Nephron (organoid): ENCODE measurements at regions not wholly inside any gene's neighbourhood (a gene's known extent, or its start where the extent isn't known, plus 50 kb on each side); places are given as distances from the start of the nearest gene placed in this dataset.

Experiments
- H3K27ac Mint-ChIP-seq, 3 experiments: 2 replicates each; pipeline ENCODE4 v1.8.0; 2020; ENCODE audit warnings: mixed read lengths in 3 of 3, mild to moderate bottlenecking in 2 of 3, moderate library complexity in 1 of 3
- H3K27me3 Mint-ChIP-seq: 2 replicates; pipeline ENCODE4 v1.8.0; 2021; ENCODE audit warnings: low read depth, mild to moderate bottlenecking, moderate library complexity, mixed read lengths
- H3K36me3 Mint-ChIP-seq: 2 replicates; pipeline ENCODE4 v1.8.0; 2020; ENCODE audit warnings: low read depth, mixed read lengths
- H3K4me1 Mint-ChIP-seq: 2 replicates; pipeline ENCODE4 v1.8.0; 2020; ENCODE audit warnings: mixed read lengths
- H3K4me3 Mint-ChIP-seq, 3 experiments: 2 replicates each; pipeline ENCODE4 v1.8.0; 2020; ENCODE audit warnings: mild to moderate bottlenecking in 3 of 3, mixed read lengths in 3 of 3, moderate library complexity in 2 of 3
- H3K9me3 Mint-ChIP-seq: 2 replicates; pipeline ENCODE4 v1.8.0; 2020; ENCODE audit warnings: mixed read lengths
- TF ChIP-seq, protein P1 (sequence below), 3 experiments: fragments of 200-600 bp; sonication (generic); IDR thresholded peaks; one replicate each; pipeline ENCODE4 v1.5.0; 2021; ENCODE audit warnings: antibody characterized with exemption in 3 of 3; ENCODE audit not compliant: unreplicated experiment in 3 of 3

DNA sequence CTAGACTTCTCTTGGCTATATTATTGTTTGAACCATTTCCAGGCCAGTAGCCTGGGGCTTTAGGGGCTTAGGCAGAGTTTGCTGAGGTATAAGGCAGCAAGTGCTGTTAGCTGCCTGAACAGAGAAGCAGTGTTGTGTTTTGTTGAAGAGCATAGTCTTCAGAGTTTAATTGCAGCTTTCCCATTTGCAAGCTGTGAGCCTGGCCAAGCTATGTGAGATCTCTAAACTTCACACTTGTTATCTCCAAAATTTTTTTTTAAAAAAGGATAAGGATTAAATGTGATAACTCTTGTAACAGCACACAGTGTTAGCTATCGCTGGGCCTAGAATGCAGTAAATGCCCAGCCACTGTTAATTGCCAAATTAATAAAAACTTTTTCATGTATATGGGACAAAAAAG is 782.4 kb downstream of the REEP3 start:
- no peak overlapping the region for H3K27ac Mint-ChIP-seq
- H3K4me1 Mint-ChIP-seq = no peaks in the 10 kb centered on the region
- H3K9me3 Mint-ChIP-seq = no peaks in the 10 kb centered on the region
- TF ChIP-seq, protein P1, sequence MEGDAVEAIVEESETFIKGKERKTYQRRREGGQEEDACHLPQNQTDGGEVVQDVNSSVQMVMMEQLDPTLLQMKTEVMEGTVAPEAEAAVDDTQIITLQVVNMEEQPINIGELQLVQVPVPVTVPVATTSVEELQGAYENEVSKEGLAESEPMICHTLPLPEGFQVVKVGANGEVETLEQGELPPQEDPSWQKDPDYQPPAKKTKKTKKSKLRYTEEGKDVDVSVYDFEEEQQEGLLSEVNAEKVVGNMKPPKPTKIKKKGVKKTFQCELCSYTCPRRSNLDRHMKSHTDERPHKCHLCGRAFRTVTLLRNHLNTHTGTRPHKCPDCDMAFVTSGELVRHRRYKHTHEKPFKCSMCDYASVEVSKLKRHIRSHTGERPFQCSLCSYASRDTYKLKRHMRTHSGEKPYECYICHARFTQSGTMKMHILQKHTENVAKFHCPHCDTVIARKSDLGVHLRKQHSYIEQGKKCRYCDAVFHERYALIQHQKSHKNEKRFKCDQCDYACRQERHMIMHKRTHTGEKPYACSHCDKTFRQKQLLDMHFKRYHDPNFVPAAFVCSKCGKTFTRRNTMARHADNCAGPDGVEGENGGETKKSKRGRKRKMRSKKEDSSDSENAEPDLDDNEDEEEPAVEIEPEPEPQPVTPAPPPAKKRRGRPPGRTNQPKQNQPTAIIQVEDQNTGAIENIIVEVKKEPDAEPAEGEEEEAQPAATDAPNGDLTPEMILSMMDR (IDR thresholded peaks at IDR 0.05; ENCODE audit: unreplicated experiment in 3 of 3) = no peak
- no peak overlapping the region for H3K4me3 Mint-ChIP-seq
- no peaks in the 10 kb centered on the region for H3K36me3 Mint-ChIP-seq
- no peaks in the 10 kb centered on the region for H3K27me3 Mint-ChIP-seq

DNA sequence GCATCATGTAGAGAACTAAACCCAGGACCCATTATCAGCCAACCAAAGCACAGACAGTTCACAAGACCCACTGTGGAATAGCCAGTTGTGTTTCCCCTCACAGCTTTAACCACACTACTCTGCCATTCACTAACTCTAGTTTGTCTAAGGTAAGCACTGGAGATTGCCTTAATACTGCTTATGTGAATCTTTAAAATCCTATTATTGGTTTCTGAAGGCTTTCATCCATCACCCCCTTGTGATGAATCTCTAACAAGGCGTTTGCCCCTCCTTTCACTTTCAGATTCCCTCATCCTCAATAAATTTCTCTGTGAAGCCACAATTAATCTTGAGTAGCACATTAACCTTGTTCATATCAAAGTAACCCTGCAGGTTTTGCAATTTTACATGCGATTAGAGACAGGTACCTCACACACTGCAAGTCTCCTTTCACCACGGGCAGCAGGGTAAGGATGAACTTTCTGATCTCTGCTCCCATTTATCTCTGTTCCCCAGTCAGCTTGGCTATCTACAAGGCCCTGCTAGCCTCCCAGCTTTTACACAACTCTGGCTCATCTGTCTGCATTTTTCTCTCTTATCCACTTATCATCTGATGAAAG is 785.6 kb downstream of the REEP3 start:
- Mint-ChIP-seq H3K4me3 (no peak overlapping the region), H3K36me3 (no peaks in the 10 kb centered on the region), H3K4me1 (no peaks in the 10 kb centered on the region), H3K27me3 (no peaks in the 10 kb centered on the region), H3K27ac (no peak overlapping the region), H3K9me3 (no peaks in the 10 kb centered on the region)
- TF ChIP-seq, protein P1 (IDR thresholded peaks at IDR 0.05; ENCODE audit: unreplicated experiment in 3 of 3) = no peak

DNA sequence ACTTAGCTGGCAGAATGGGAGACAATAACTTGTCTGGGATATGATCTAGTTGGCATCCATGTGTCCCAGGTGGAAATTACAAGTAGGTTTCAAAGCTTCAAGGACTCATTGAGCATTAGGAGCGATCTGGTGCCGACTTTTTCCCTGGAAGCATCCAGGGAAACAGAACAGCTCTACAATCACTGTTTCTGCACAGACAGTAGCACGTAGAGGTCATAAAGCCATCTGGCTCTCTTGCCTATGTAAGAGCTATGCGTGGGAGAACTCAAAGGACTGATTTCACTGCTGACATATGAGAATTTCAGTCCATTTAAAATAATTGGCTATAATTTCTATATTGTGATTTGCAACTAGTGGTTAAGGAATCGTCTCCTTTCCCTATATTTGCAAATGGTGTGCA is 791.7 kb downstream of the REEP3 start:
- TF ChIP-seq, protein P1 (IDR thresholded peaks at IDR 0.05; ENCODE audit: unreplicated experiment in 3 of 3) = no peak
- Mint-ChIP-seq H3K4me3 (no peak overlapping the region), H3K36me3 (no peaks in the 10 kb centered on the region), H3K27me3 (no peaks in the 10 kb centered on the region), H3K27ac (peak overlapping the region in 2 of 3 experiments; percentile 19 to 40), H3K9me3 (no peaks in the 10 kb centered on the region), H3K4me1 (peaks cover 8% of the 10 kb centered on the region)

DNA sequence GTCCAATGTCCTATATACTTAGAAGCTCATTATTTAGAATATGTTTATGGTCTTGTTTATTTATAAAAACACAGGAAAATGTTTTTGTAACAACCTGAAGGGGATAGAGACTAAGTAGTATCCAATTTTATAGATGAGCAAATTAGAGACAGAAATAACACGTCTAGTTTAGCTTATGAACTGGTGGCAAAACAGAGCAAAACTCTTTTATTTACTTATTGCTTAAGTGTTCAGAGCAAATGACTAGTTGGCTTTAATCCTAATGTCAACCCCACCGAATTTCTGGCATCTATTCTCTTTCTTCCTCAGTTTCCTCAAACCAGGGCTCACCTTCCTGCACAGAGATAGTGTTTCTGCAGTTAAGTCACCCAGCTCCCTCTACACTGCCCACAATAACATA is 792.8 kb downstream of the REEP3 start:
- Mint-ChIP-seq H3K9me3 (no peaks in the 10 kb centered on the region), H3K27me3 (no peaks in the 10 kb centered on the region), H3K4me1 (peaks cover 8% of the 10 kb centered on the region), H3K36me3 (no peaks in the 10 kb centered on the region), H3K27ac (no peak overlapping the region), H3K4me3 (no peak overlapping the region)
- TF ChIP-seq, protein P1 (IDR thresholded peaks at IDR 0.05; ENCODE audit: unreplicated experiment in 3 of 3) = no peak

DNA sequence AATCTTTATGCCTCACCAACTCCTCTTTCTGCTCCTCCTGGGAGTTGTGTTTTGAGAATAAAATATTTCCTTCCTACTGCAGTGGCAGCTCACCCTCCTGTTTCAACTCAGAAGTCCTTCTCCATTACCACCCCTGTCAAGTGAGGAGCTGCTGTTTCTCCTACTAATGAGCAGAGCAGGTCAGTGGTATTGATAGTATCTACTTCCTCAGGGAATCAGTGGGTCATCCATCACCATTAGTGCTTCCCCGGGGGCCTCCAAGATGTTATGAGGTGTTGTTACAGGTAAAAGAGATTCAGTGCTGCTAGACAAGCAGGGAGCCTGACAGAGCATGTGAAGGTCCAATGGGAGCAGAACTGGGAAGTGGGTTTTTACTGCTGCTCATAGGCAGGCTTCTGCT is 795.2 kb downstream of the REEP3 start:
- H3K4me3 Mint-ChIP-seq = no peak overlapping the region
- H3K36me3 Mint-ChIP-seq = no peaks in the 10 kb centered on the region
- no peaks in the 10 kb centered on the region for H3K9me3 Mint-ChIP-seq
- TF ChIP-seq, protein P1 (IDR thresholded peaks at IDR 0.05; ENCODE audit: unreplicated experiment in 3 of 3) = no peak
- peaks cover 8% of the 10 kb centered on the region for H3K4me1 Mint-ChIP-seq
- no peaks in the 10 kb centered on the region for H3K27me3 Mint-ChIP-seq
- no peak overlapping the region for H3K27ac Mint-ChIP-seq

DNA sequence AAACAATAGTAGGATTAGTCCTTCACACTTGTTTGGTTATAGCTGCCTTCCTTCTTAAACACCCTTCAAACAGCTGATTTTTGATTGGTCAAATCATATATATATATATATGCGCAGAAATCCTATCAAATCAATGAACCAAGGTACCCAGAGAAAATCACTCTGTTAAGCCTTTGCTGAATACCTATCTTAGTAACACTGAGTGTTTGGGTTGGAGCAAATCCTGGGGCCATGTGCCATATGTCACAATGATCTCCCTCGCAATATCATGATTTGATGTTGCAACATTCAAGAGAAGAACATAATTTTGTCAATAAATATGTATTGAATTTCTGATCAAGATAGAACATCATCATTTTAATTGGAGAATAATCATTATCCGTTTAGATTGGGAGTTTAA is 795.6 kb downstream of the REEP3 start:
- no peak overlapping the region for H3K27ac Mint-ChIP-seq

More for the DNA sequence above, 795.6 kb downstream of the REEP3 start:
- Mint-ChIP-seq H3K9me3 (no peaks in the 10 kb centered on the region), H3K4me1 (peaks cover 8% of the 10 kb centered on the region), H3K27me3 (no peaks in the 10 kb centered on the region), H3K36me3 (no peaks in the 10 kb centered on the region), H3K4me3 (no peak overlapping the region)
- TF ChIP-seq, protein P1 (IDR thresholded peaks at IDR 0.05; ENCODE audit: unreplicated experiment in 3 of 3) = no peak
